ENCODE measurements at regions not wholly inside any gene's neighbourhood (a gene's known extent, or its start where the extent isn't known, plus 50 kb on each side); places are given as distances from the start of the nearest gene placed in this dataset.

DNA sequence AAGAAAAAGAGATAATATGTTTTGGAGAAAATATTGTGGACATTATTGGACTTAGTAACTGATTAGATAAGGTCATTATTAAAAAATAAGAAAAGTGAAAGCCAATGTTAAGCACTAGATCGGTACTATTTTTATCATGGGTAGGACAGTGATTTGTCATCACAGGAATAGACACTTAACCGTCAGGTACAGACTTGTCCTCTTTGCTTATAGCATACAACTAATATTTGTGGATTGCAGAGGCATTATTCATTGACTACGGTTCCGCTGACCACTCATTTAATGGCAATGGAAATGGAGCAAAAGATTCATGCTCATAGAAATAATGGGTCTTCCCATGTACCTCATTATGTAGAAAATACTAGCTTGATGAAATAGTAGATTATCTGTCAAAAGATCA is 596.3 kb upstream of the CA10 start:
- H3K79me2 ChIP-seq (ENCODE audit: control insufficient read depth, insufficient read depth, low read length) = no peaks in the 10 kb centered on the region
- DNase-seq (ENCODE audit: low read depth in 2 of 2) = no peak
- H3K27me3 ChIP-seq (ENCODE audit: control insufficient read depth, insufficient read depth, low read length) = no peaks in the 10 kb centered on the region
- H3K4me2 ChIP-seq (ENCODE audit: extremely low read depth, insufficient read depth, low read length) = no peak overlapping the region
- no peaks in the 10 kb centered on the region for H3K36me3 ChIP-seq (ENCODE audit: control insufficient read depth, insufficient read depth, low read length)
- no peaks in the 10 kb centered on the region for H4K20me1 ChIP-seq (ENCODE audit: control insufficient read depth, extremely low read depth, insufficient read depth, low read length)
- H3K4me3 ChIP-seq (replicated peaks in 1 of 4; ENCODE audit: control extremely low read depth in 1 of 4, insufficient read depth in 1 of 4, low read depth in 3 of 4, low read length in 4 of 4) = no peak overlapping the region
- H3K9ac ChIP-seq (ENCODE audit: insufficient read depth, low read length) = no peak overlapping the region
- no peaks in the 10 kb centered on the region for H3K9me3 ChIP-seq (ENCODE audit: control insufficient read depth, insufficient read depth, low read depth, low read length)
- H3K27ac ChIP-seq (ENCODE audit: insufficient read depth, low read length) = no peak overlapping the region
- no peak for TF ChIP-seq CTCF (conservative IDR thresholded peaks at IDR 0.05 in 1 of 2, IDR thresholded peaks at IDR 0.05 in 1 of 2; ENCODE audit: low read depth in 1 of 2, low read length in 2 of 2)
- H2AFZ ChIP-seq (ENCODE audit: low read length) = no peak overlapping the region
- no peaks in the 10 kb centered on the region for H3K4me1 ChIP-seq (ENCODE audit: control insufficient read depth, extremely low read depth, insufficient read depth, low read length)

- H2AFZ ChIP-seq (ENCODE audit: low read length) = no peak overlapping the region
- H3K9ac ChIP-seq (ENCODE audit: insufficient read depth, low read length) = no peak overlapping the region
- H3K4me1 ChIP-seq (ENCODE audit: control insufficient read depth, extremely low read depth, insufficient read depth, low read length) = no peaks in the 10 kb centered on the region
- TF ChIP-seq CTCF (conservative IDR thresholded peaks at IDR 0.05 in 1 of 2, IDR thresholded peaks at IDR 0.05 in 1 of 2; ENCODE audit: low read depth in 1 of 2, low read length in 2 of 2) (no peak), EZH2 (IDR thresholded peaks at IDR 0.05; ENCODE audit: low read length, missing control alignments) (no peak)
- no peak overlapping the region for H3K4me2 ChIP-seq (ENCODE audit: extremely low read depth, insufficient read depth, low read length)
- no peak overlapping the region for H3K4me3 ChIP-seq (replicated peaks in 1 of 4; ENCODE audit: control extremely low read depth in 1 of 4, insufficient read depth in 1 of 4, low read depth in 3 of 4, low read length in 4 of 4)
- DNase-seq (ENCODE audit: low read depth in 2 of 2) = no peak
- no peaks in the 10 kb centered on the region for H3K9me3 ChIP-seq (ENCODE audit: control insufficient read depth, insufficient read depth, low read depth, low read length)
- H3K27ac ChIP-seq (ENCODE audit: insufficient read depth, low read length) = no peak overlapping the region
- no peaks in the 10 kb centered on the region for H3K36me3 ChIP-seq (ENCODE audit: control insufficient read depth, insufficient read depth, low read length)
- no peaks in the 10 kb centered on the region for H3K27me3 ChIP-seq (ENCODE audit: control insufficient read depth, insufficient read depth, low read length)
- H4K20me1 ChIP-seq (ENCODE audit: control insufficient read depth, extremely low read depth, insufficient read depth, low read length) = no peaks in the 10 kb centered on the region
- no peaks in the 10 kb centered on the region for H3K79me2 ChIP-seq (ENCODE audit: control insufficient read depth, insufficient read depth, low read length)
Measured at GRCh38 chr17:52751051-52751450, 592.5 kb upstream of the CA10 start.

DNA sequence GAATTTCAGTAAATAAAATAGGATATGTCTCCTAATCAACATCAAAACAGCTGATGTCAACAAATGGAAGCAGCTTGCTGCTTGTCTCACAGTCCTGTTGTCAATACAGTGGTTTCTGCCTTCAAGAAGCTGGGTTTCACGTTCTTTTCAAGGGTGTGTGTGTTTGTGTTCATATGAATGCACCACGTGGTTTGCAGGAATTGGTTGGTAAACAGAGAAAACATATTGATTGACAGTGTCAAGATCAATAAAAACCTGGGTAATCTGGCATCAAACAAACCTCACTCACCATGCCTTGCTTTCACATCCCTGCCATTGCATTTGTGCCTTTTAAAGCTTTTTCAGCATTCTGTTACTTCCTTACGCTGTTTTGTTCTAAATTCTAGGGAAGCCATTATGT is 585.7 kb upstream of the CA10 start:
- Histone ChIP-seq H3K27me3 (ENCODE audit: control insufficient read depth, insufficient read depth, low read length) (no peaks in the 10 kb centered on the region), H3K4me2 (ENCODE audit: extremely low read depth, insufficient read depth, low read length) (no peak overlapping the region), H4K20me1 (ENCODE audit: control insufficient read depth, extremely low read depth, insufficient read depth, low read length) (no peaks in the 10 kb centered on the region), H3K36me3 (ENCODE audit: control insufficient read depth, insufficient read depth, low read length) (no peaks in the 10 kb centered on the region), H3K9ac (ENCODE audit: insufficient read depth, low read length) (no peak overlapping the region), H3K27ac (ENCODE audit: insufficient read depth, low read length) (no peak overlapping the region), H3K9me3 (ENCODE audit: control insufficient read depth, insufficient read depth, low read depth, low read length) (no peaks in the 10 kb centered on the region), H2AFZ (ENCODE audit: low read length) (no peak overlapping the region), H3K4me3 (replicated peaks in 1 of 4; ENCODE audit: control extremely low read depth in 1 of 4, insufficient read depth in 1 of 4, low read depth in 3 of 4, low read length in 4 of 4) (no peak overlapping the region), H3K79me2 (ENCODE audit: control insufficient read depth, insufficient read depth, low read length) (no peaks in the 10 kb centered on the region), H3K4me1 (ENCODE audit: control insufficient read depth, extremely low read depth, insufficient read depth, low read length) (no peaks in the 10 kb centered on the region)
- TF ChIP-seq CTCF (conservative IDR thresholded peaks at IDR 0.05 in 1 of 2, IDR thresholded peaks at IDR 0.05 in 1 of 2; ENCODE audit: low read depth in 1 of 2, low read length in 2 of 2) = no peak
- no peak for TF ChIP-seq EZH2 (IDR thresholded peaks at IDR 0.05; ENCODE audit: low read length, missing control alignments)
- DNase-seq (ENCODE audit: low read depth in 2 of 2) = no peak
